ENCODE measurements at regions not wholly inside any gene's neighbourhood (a gene's known extent, or its start where the extent isn't known, plus 50 kb on each side); places are given as distances from the start of the nearest gene placed in this dataset.

DNA sequence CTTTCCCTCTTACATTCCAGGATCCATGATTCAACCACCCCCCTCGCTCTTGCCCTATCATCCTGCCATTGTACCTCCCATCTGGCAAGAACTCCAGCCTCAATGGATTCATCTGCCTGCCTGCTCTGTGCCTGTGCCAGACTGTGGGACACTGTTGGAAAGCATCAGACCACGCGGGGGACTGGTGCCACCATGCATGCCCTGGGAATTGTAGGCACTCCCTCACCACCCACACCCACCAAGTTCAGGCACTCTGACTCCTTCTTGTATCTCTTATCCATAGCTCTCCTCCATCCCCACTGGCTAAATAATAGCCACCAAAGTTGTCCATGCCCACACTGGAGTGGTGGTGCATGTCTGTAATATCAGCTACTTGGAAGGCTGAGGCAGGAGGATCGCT lies 143.8 kb downstream of the TPRA1 start:
- H3K27ac Mint-ChIP-seq (ENCODE audit: unreplicated experiment): no peak overlapping the region

DNA sequence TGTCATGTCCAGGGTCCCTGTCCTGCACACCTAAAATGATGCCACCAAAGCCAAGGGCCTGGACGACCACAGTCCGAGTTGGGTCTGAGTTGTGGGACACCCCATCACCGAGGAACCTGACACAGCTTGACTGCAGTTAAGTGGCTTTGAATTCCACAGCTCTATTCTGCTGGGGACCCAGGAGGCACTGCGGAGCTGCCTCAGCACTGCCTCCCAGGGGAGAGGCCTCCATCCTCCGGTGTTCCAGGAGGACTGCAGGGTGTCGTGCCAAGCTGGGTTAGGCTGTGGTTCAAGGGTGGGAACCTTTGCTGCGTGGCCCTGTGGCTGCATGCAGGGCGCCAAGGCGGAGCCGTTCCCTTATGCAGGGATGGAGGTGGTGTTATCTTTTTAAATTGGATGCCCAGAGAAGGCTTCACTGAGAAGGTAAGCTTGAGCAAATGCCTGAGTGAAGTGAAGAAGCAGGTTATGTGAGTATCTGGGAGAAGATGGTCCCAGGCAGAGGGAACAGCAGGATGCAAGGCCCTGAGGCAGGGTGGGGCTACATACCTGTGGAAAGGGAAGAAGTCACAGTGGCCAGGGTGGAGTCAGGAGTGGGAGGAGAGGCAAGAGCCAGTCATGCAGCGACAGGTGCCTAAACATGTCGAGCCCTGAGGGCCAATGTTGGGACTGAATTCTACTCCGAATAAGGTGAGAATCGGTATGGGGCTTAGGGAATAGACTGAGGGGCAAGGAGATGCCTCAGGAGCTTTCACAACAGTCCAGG lies 144.8 kb downstream of the TPRA1 start:
- Mint-ChIP-seq H3K4me3 (ENCODE audit: unreplicated experiment) (no peak overlapping the region), H3K36me3 (ENCODE audit: unreplicated experiment) (no peaks in the 10 kb centered on the region), H3K9me3 (ENCODE audit: unreplicated experiment) (no peaks in the 10 kb centered on the region), H3K4me1 (ENCODE audit: unreplicated experiment) (no peaks in the 10 kb centered on the region), H3K27me3 (ENCODE audit: unreplicated experiment) (peaks cover 26% of the 10 kb centered on the region), H3K27ac (ENCODE audit: unreplicated experiment) (no peak overlapping the region)
- TF ChIP-seq, protein P1, sequence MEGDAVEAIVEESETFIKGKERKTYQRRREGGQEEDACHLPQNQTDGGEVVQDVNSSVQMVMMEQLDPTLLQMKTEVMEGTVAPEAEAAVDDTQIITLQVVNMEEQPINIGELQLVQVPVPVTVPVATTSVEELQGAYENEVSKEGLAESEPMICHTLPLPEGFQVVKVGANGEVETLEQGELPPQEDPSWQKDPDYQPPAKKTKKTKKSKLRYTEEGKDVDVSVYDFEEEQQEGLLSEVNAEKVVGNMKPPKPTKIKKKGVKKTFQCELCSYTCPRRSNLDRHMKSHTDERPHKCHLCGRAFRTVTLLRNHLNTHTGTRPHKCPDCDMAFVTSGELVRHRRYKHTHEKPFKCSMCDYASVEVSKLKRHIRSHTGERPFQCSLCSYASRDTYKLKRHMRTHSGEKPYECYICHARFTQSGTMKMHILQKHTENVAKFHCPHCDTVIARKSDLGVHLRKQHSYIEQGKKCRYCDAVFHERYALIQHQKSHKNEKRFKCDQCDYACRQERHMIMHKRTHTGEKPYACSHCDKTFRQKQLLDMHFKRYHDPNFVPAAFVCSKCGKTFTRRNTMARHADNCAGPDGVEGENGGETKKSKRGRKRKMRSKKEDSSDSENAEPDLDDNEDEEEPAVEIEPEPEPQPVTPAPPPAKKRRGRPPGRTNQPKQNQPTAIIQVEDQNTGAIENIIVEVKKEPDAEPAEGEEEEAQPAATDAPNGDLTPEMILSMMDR (IDR thresholded peaks at IDR 0.05): no peak
- peak; percentile 82 for DNase-seq (ENCODE audit: extremely low spot score, unreplicated experiment)

More for the DNA sequence above, 143.8 kb downstream of the TPRA1 start:
- Mint-ChIP-seq H3K9me3 (ENCODE audit: unreplicated experiment) (no peaks in the 10 kb centered on the region), H3K27me3 (ENCODE audit: unreplicated experiment) (peaks cover 29% of the 10 kb centered on the region), H3K36me3 (ENCODE audit: unreplicated experiment) (no peaks in the 10 kb centered on the region), H3K4me1 (ENCODE audit: unreplicated experiment) (no peaks in the 10 kb centered on the region), H3K4me3 (ENCODE audit: unreplicated experiment) (no peak overlapping the region)
- peak; percentile 68 for DNase-seq (ENCODE audit: extremely low spot score, unreplicated experiment)
- TF ChIP-seq, protein P1 (IDR thresholded peaks at IDR 0.05): no peak

- H3K27ac Mint-ChIP-seq (ENCODE audit: unreplicated experiment): no peak overlapping the region
- H3K36me3 Mint-ChIP-seq (ENCODE audit: unreplicated experiment): no peaks in the 10 kb centered on the region
- DNase-seq (ENCODE audit: extremely low spot score, unreplicated experiment): peak; percentile 65
- H3K4me3 Mint-ChIP-seq (ENCODE audit: unreplicated experiment): no peak overlapping the region
- peaks cover 22% of the 10 kb centered on the region for H3K27me3 Mint-ChIP-seq (ENCODE audit: unreplicated experiment)
- no peaks in the 10 kb centered on the region for H3K4me1 Mint-ChIP-seq (ENCODE audit: unreplicated experiment)
- no peaks in the 10 kb centered on the region for H3K9me3 Mint-ChIP-seq (ENCODE audit: unreplicated experiment)
- TF ChIP-seq, protein P1 (IDR thresholded peaks at IDR 0.05): no peak
Measured at GRCh38 chr3:127444761-127445160, 145.8 kb downstream of the TPRA1 start.

DNA sequence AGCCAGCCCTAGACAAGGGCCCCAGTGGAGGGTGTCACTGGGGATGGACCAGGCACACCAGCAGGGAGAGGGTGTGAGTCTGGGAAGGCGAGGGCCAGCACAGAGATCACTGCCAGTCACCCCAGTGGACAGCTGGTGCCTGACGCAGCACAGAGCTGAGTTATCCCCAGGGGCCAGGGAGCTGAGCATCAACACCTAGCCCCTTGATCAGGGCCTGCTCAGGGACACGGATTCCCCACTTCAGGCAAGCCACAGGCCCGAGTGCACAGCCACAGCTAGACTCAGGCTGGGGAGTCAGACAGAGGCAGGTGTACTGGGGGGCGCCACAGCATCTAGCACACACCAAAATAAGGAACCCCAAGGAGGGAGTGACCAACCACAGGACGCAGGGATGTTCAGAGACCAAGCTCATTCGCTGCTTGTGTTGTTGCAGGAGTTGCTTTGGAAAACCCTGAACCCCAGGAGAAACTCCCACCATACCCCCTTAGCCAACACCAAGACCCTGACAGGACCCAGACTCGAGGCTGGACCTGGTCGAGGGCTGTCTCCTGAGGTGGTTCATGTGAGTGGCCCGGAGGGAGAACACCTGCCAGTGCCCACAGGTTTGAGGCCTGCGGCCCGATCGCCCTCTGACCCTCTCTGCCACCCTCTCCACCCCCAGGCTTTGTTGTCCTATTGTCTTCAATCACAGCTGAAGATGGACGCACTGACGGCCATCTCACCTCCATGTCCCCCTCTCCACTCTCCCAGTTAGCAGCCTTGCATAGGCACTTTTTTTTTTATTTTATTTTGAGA lies 146.8 kb downstream of the TPRA1 start:
- Mint-ChIP-seq H3K4me1 (ENCODE audit: unreplicated experiment) (no peaks in the 10 kb centered on the region), H3K36me3 (ENCODE audit: unreplicated experiment) (no peaks in the 10 kb centered on the region), H3K9me3 (ENCODE audit: unreplicated experiment) (no peaks in the 10 kb centered on the region), H3K27me3 (ENCODE audit: unreplicated experiment) (peaks cover 23% of the 10 kb centered on the region), H3K27ac (ENCODE audit: unreplicated experiment) (no peak overlapping the region), H3K4me3 (ENCODE audit: unreplicated experiment) (no peak overlapping the region)
- peak; percentile 76 for DNase-seq (ENCODE audit: extremely low spot score, unreplicated experiment)
- TF ChIP-seq, protein P1 (IDR thresholded peaks at IDR 0.05): no peak

GRCh38 chr3:127442506-127442905 lies 148.0 kb downstream of the TPRA1 start:
- TF ChIP-seq, protein P1 (IDR thresholded peaks at IDR 0.05): no peak
- no peaks in the 10 kb centered on the region for H3K4me1 Mint-ChIP-seq (ENCODE audit: unreplicated experiment)

More at GRCh38 chr3:127442506-127442905, 148.0 kb downstream of the TPRA1 start:
- no peak overlapping the region for H3K4me3 Mint-ChIP-seq (ENCODE audit: unreplicated experiment)
- H3K36me3 Mint-ChIP-seq (ENCODE audit: unreplicated experiment): no peaks in the 10 kb centered on the region
- H3K27me3 Mint-ChIP-seq (ENCODE audit: unreplicated experiment): peaks cover 19% of the 10 kb centered on the region
- no peaks in the 10 kb centered on the region for H3K9me3 Mint-ChIP-seq (ENCODE audit: unreplicated experiment)
- peak; percentile 81 for DNase-seq (ENCODE audit: extremely low spot score, unreplicated experiment)
- no peak overlapping the region for H3K27ac Mint-ChIP-seq (ENCODE audit: unreplicated experiment)

Data from osteocyte (in vitro differentiated cells).